Upper lobe of left lung (tissue), 6 donors: ENCODE measurements at regions not wholly inside any gene's neighbourhood (a gene's known extent, or its start where the extent isn't known, plus 50 kb on each side); places are given as distances from the start of the nearest gene placed in this dataset.
"Not testable (repeated sequence)": the region's sequence is repeated elsewhere in the genome, so short reads cannot be mapped to it uniquely, and the experiment has no call there.

Experiments
- ATAC-seq, 2 donors: fragments of 200-7000 bp; cut with Tn5 transposase; one replicate each; pipeline ENCODE4 v1.9.1; 2022; ENCODE audit warnings: mild to moderate bottlenecking in 2 of 2, moderate library complexity in 2 of 2; ENCODE audit not compliant: low FRiP score in 2 of 2
- DNase-seq, 2 donors: peaks; one replicate each; pipeline ENCODE4 v3.0.0-alpha.2; 2019 to 2020
- H3K27ac ChIP-seq, 4 donors: fragments of 200-600 bp; sonication (generic); one replicate each; pipeline ENCODE4 v1.5.1; 2016 to 2019
- H3K27me3 ChIP-seq, 4 donors: fragments of 200-600 bp; sonication (generic); one replicate each; pipeline ENCODE4 v1.5.1; 2017 to 2019
- H3K36me3 ChIP-seq, 4 donors: fragments of 200-600 bp; sonication (generic); one replicate each; pipeline ENCODE4 v1.5.1; 2016 to 2019
- H3K4me1 ChIP-seq, 4 donors: fragments of 200-600 bp; sonication (generic); one replicate each; pipeline ENCODE4 v1.5.1; 2018 to 2019
- H3K4me3 ChIP-seq, 4 donors: fragments of 200-600 bp; sonication (generic); one replicate each; pipeline ENCODE4 v1.5.1; 2017 to 2019; ENCODE audit warnings: mild to moderate bottlenecking in 2 of 4, moderate library complexity in 1 of 4
- H3K9me3 ChIP-seq, 4 donors: fragments of 200-600 bp; sonication (generic); one replicate each; pipeline ENCODE4 v1.5.1; 2018 to 2019
- EP300 ChIP-seq, 4 donors: sonication (generic); formaldehyde crosslinking; IDR thresholded peaks; one replicate each; pipeline ENCODE4 v1.5.1; 2017; ENCODE audit warnings: antibody characterized with exemption in 4 of 4, control low read depth in 2 of 4
- POLR2A ChIP-seq, 4 donors: fragments of 450-650 bp; IDR thresholded peaks; one replicate each; pipeline ENCODE4 v1.5.1; 2016 to 2017; ENCODE audit warnings: antibody characterized with exemption in 4 of 4, mild to moderate bottlenecking in 2 of 4
- POLR2AphosphoS5 ChIP-seq, 2 donors: sonication (generic); formaldehyde crosslinking; IDR thresholded peaks; one replicate each; pipeline ENCODE4 v1.5.1; 2017; ENCODE audit warnings: antibody characterized with exemption in 2 of 2
- WGBS, 2 donors: methylation state at CpG; one replicate each; pipeline ENCODE4 v1.1.5; 2017 to 2018; 5-methylcytosine and 5-hydroxymethylcytosine counted together
- TF ChIP-seq, protein P1 (sequence below), 6 experiments: fragments of 450-650 bp in 4 of 6; fragments of 200-600 bp in 2 of 6; sonication (generic) in 2 of 6; IDR thresholded peaks; one replicate each; pipeline ENCODE4 v1.5.1; 2016 to 2019; ENCODE audit warnings: antibody characterized with exemption in 6 of 6
- donor health status: DM: no; HTN: no; CAD: no; lungs with moderate emphysema.
- donor health status: DM: no; HTN: yes; CAD: no; lungs with severe emphysema.

GRCh38 chr13:21911646-21912298, 240.9 kb downstream of the FGF9 start:
- whole genome bisulfite sequencing, 2 donors: 77 to 94% methylated on average over 5 to 6 of the region's 6 CpGs
- no peak for TF ChIP-seq POLR2AphosphoS5 (IDR thresholded peaks at IDR 0.05)
- no peak for TF ChIP-seq EP300 (IDR thresholded peaks at IDR 0.05)
- TF ChIP-seq POLR2A (IDR thresholded peaks at IDR 0.05): no peak
- TF ChIP-seq, protein P1, sequence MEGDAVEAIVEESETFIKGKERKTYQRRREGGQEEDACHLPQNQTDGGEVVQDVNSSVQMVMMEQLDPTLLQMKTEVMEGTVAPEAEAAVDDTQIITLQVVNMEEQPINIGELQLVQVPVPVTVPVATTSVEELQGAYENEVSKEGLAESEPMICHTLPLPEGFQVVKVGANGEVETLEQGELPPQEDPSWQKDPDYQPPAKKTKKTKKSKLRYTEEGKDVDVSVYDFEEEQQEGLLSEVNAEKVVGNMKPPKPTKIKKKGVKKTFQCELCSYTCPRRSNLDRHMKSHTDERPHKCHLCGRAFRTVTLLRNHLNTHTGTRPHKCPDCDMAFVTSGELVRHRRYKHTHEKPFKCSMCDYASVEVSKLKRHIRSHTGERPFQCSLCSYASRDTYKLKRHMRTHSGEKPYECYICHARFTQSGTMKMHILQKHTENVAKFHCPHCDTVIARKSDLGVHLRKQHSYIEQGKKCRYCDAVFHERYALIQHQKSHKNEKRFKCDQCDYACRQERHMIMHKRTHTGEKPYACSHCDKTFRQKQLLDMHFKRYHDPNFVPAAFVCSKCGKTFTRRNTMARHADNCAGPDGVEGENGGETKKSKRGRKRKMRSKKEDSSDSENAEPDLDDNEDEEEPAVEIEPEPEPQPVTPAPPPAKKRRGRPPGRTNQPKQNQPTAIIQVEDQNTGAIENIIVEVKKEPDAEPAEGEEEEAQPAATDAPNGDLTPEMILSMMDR (IDR thresholded peaks at IDR 0.05): no peak
- ATAC-seq: no peak
- Histone ChIP-seq H3K27ac (no peak overlapping the region), H3K4me1 (no peaks in the 10 kb centered on the region), H3K4me3 (no peak overlapping the region), H3K9me3 (no peaks in the 10 kb centered on the region), H3K36me3 (no peaks in the 10 kb centered on the region), H3K27me3 (no peaks in the 10 kb centered on the region)
- DNase-seq: no peak

DNA sequence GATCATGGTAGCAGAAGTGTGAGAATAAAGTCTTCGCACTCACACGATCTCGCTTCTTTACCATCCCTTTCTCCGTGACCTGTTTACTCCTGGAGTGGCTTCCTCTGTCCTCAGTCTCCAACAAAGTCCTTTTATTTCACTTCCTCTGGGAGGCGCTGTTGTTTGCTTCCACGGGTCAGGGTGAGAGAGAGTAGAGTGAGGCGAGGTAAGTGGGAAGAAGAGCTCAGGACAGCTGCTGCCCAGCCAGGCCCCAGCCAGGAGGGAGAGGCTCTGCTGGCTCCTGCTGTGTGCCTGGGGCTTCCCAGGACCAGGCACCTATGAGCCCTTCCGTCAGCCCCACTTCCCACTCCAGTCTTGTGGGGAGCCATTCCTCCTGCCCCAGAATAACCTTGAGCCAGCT, 242.1 kb downstream of the FGF9 start:
- DNase-seq (peak in 1 of 2 donors; percentile 37), ATAC-seq (no peak)
- Histone ChIP-seq H3K27ac (no peak overlapping the region), H3K4me3 (no peak overlapping the region), H3K36me3 (no peaks in the 10 kb centered on the region), H3K4me1 (no peaks in the 10 kb centered on the region), H3K27me3 (no peaks in the 10 kb centered on the region), H3K9me3 (no peaks in the 10 kb centered on the region)
- TF ChIP-seq POLR2AphosphoS5 (IDR thresholded peaks at IDR 0.05): no peak
- TF ChIP-seq, protein P1 (IDR thresholded peaks at IDR 0.05): no peak
- TF ChIP-seq POLR2A (IDR thresholded peaks at IDR 0.05): no peak
- TF ChIP-seq EP300 (IDR thresholded peaks at IDR 0.05): no peak
- 68 to 73% methylated on average over 8 of the region's 8 CpGs for WGBS, 2 donors

- WGBS, 2 donors: 77 to 80% methylated on average over 9 to 10 of the region's 10 CpGs
- H3K36me3 ChIP-seq: no peaks in the 10 kb centered on the region
- ATAC-seq (peak in 1 of 2 donors; percentile 76), DNase-seq (no peak)
- no peaks in the 10 kb centered on the region for H3K27me3 ChIP-seq
- no peaks in the 10 kb centered on the region for H3K9me3 ChIP-seq
- TF ChIP-seq, protein P1 (IDR thresholded peaks at IDR 0.05): no peak
- TF ChIP-seq POLR2AphosphoS5 (IDR thresholded peaks at IDR 0.05) (no peak), EP300 (IDR thresholded peaks at IDR 0.05) (no peak), POLR2A (IDR thresholded peaks at IDR 0.05) (no peak)
- no peak overlapping the region for H3K4me3 ChIP-seq
- no peaks in the 10 kb centered on the region for H3K4me1 ChIP-seq
- no peak overlapping the region for H3K27ac ChIP-seq
These were observed 246.5 kb downstream of the FGF9 start for GRCh38 chr13:21917086-21918015.

- DNase-seq: peak in 1 of 2 donors; percentile 81
- not testable (repeated sequence) for H3K36me3 ChIP-seq, H3K27me3 ChIP-seq, H3K4me3 ChIP-seq, H3K4me1 ChIP-seq, H3K27ac ChIP-seq, ATAC-seq, H3K9me3 ChIP-seq
- 94 to 98% methylated on average over 20 to 29 of the region's 31 CpGs for WGBS, 2 donors
These were observed 249.9 kb downstream of the FGF9 start for GRCh38 chr13:21920802-21921201.

- WGBS, 2 donors: 87 to 91% methylated on average over 6 of the region's 6 CpGs
- Histone ChIP-seq H3K4me3 (no peak overlapping the region), H3K9me3 (no peaks in the 10 kb centered on the region), H3K4me1 (no peaks in the 10 kb centered on the region), H3K36me3 (no peaks in the 10 kb centered on the region), H3K27ac (no peak overlapping the region), H3K27me3 (no peaks in the 10 kb centered on the region)
- TF ChIP-seq POLR2A (IDR thresholded peaks at IDR 0.05): no peak
- TF ChIP-seq, protein P1 (IDR thresholded peaks at IDR 0.05): no peak
- TF ChIP-seq POLR2AphosphoS5 (IDR thresholded peaks at IDR 0.05): no peak
- TF ChIP-seq EP300 (IDR thresholded peaks at IDR 0.05): no peak
- DNase-seq: no peak
- ATAC-seq: no peak
These were observed 254.1 kb downstream of the FGF9 start for GRCh38 chr13:21924958-21925357.
